Upper lobe of right lung (tissue), 1 donor: ENCODE measurements at regions not wholly inside any gene's neighbourhood (a gene's known extent, or its start where the extent isn't known, plus 50 kb on each side); places are given as distances from the start of the nearest gene placed in this dataset.
A peak's percentile ranks its signal among the peaks of the same experiment; 100 is the strongest.

Experiments
- ATAC-seq: fragments of 200-7000 bp; cut with Tn5 transposase; one replicate; pipeline ENCODE4 v1.9.1; 2020; ENCODE audit warnings: mild to moderate bottlenecking, moderate library complexity
- DNase-seq: peaks from one replicate; pipeline ENCODE4 v3.0.0-alpha.2; 2020
- H3K27ac ChIP-seq: fragments of 200-600 bp; one replicate; pipeline ENCODE4 v1.8.0; 2022
- H3K27me3 ChIP-seq: fragments of 200-600 bp; one replicate; pipeline ENCODE4 v1.8.0; 2022; ENCODE audit warnings: mild to moderate bottlenecking
- H3K36me3 ChIP-seq: fragments of 200-600 bp; one replicate; pipeline ENCODE4 v1.8.0; 2022
- H3K4me1 ChIP-seq: fragments of 200-600 bp; one replicate; pipeline ENCODE4 v1.8.0; 2022
- H3K4me3 ChIP-seq: fragments of 200-600 bp; one replicate; pipeline ENCODE4 v1.8.0; 2022; ENCODE audit warnings: mild to moderate bottlenecking
- H3K9me3 ChIP-seq: fragments of 200-600 bp; one replicate; pipeline ENCODE4 v1.8.0; 2022
- CTCF ChIP-seq: fragments of 200-600 bp; IDR thresholded peaks from one replicate; pipeline ENCODE4 v1.8.0; 2022; ENCODE audit warnings: antibody characterized with exemption
- intact Hi-C: fragments of 100-400 bp; cut with DNase I; formaldehyde crosslinking; loops from one replicate; pipeline ENCODE4 v1.11.0; 2022
- donor health status: DM: no; HTN: yes; CAD: no; lungs with severe emphysema.

- no peaks in the 10 kb centered on the region for H3K9me3 ChIP-seq
- intact Hi-C loops = no loop called here
- ATAC-seq = no peak
- no peaks in the 10 kb centered on the region for H3K36me3 ChIP-seq
- H3K4me1 ChIP-seq = no peaks in the 10 kb centered on the region
- no peaks in the 10 kb centered on the region for H3K27me3 ChIP-seq
- TF ChIP-seq CTCF = no peak
- no peak overlapping the region for H3K4me3 ChIP-seq
- H3K27ac ChIP-seq = no peak overlapping the region
- no peak for DNase-seq
These were observed 315.5 kb upstream of the NPVF start for GRCh38 chr7:25543798-25544197.

GRCh38 chr7:25544254-25544653 is 316.0 kb upstream of the NPVF start:
- intact Hi-C loops = no loop called here
- Histone ChIP-seq H3K4me3 (no peak overlapping the region), H3K27ac (no peak overlapping the region), H3K36me3 (no peaks in the 10 kb centered on the region), H3K27me3 (no peaks in the 10 kb centered on the region), H3K4me1 (no peaks in the 10 kb centered on the region), H3K9me3 (no peaks in the 10 kb centered on the region)
- TF ChIP-seq CTCF = no peak
- DNase-seq (no peak), ATAC-seq (no peak)

- no peak overlapping the region for H3K4me3 ChIP-seq
- H3K4me1 ChIP-seq = no peaks in the 10 kb centered on the region
- no peaks in the 10 kb centered on the region for H3K27me3 ChIP-seq
- no peak overlapping the region for H3K27ac ChIP-seq
- H3K36me3 ChIP-seq = no peaks in the 10 kb centered on the region
- peak; percentile 23 for ATAC-seq
- intact Hi-C loops = no loop called here
- TF ChIP-seq CTCF = no peak
- H3K9me3 ChIP-seq = no peaks in the 10 kb centered on the region
- no peak for DNase-seq
These were observed 317.1 kb upstream of the NPVF start for GRCh38 chr7:25545124-25546008.

GRCh38 chr7:25546306-25546705 is 318.0 kb upstream of the NPVF start:
- ATAC-seq = no peak
- intact Hi-C loops = no loop called here
- Histone ChIP-seq H3K27me3 (no peaks in the 10 kb centered on the region), H3K27ac (no peak overlapping the region), H3K9me3 (no peaks in the 10 kb centered on the region), H3K36me3 (no peaks in the 10 kb centered on the region), H3K4me1 (no peaks in the 10 kb centered on the region), H3K4me3 (no peak overlapping the region)
- TF ChIP-seq CTCF = no peak
- no peak for DNase-seq

GRCh38 chr7:25549271-25549921 is 321.1 kb upstream of the NPVF start:
- no peak for ATAC-seq
- no peak for DNase-seq
- Histone ChIP-seq H3K4me1 (no peaks in the 10 kb centered on the region), H3K36me3 (no peaks in the 10 kb centered on the region), H3K27me3 (no peaks in the 10 kb centered on the region), H3K9me3 (no peaks in the 10 kb centered on the region), H3K27ac (no peak overlapping the region), H3K4me3 (no peak overlapping the region)
- intact Hi-C loops = no loop called here
- no peak for TF ChIP-seq CTCF
